Progenitor cell of endocrine pancreas (in vitro differentiated cells): ENCODE measurements at regions not wholly inside any gene's neighbourhood (a gene's known extent, or its start where the extent isn't known, plus 50 kb on each side); places are given as distances from the start of the nearest gene placed in this dataset.

Experiments used
- DNase-seq: peaks from one replicate; pipeline ENCODE4 v3.0.0; 2021; ENCODE audit warnings: low spot score; ENCODE audit not compliant: unreplicated experiment
- H3K27ac Mint-ChIP-seq: 2 replicates; pipeline ENCODE4 v1.8.0; 2021; ENCODE audit warnings: mild to moderate bottlenecking, moderate library complexity, mixed read lengths
- H3K27me3 Mint-ChIP-seq: 2 replicates; pipeline ENCODE4 v1.8.0; 2021; ENCODE audit warnings: mixed read lengths
- H3K36me3 Mint-ChIP-seq: 2 replicates; pipeline ENCODE4 v1.8.0; 2022; ENCODE audit warnings: mixed read lengths; ENCODE audit not compliant: insufficient read depth
- H3K4me1 Mint-ChIP-seq: 2 replicates; pipeline ENCODE4 v1.8.0; 2021; ENCODE audit warnings: low read depth, mixed read lengths
- H3K4me3 Mint-ChIP-seq: 2 replicates; pipeline ENCODE4 v1.8.0; 2021; ENCODE audit warnings: low read depth, mild to moderate bottlenecking, moderate library complexity, mixed read lengths
- H3K9me3 Mint-ChIP-seq: 2 replicates; pipeline ENCODE4 v1.8.0; 2021; ENCODE audit warnings: low read depth, mixed read lengths
- TF ChIP-seq, protein P1 (sequence below): fragments of 200-600 bp; sonication (generic); IDR thresholded peaks from one replicate; pipeline ENCODE4 v1.5.0; 2021; ENCODE audit warnings: antibody characterized with exemption, mild to moderate bottlenecking; ENCODE audit not compliant: unreplicated experiment

DNA sequence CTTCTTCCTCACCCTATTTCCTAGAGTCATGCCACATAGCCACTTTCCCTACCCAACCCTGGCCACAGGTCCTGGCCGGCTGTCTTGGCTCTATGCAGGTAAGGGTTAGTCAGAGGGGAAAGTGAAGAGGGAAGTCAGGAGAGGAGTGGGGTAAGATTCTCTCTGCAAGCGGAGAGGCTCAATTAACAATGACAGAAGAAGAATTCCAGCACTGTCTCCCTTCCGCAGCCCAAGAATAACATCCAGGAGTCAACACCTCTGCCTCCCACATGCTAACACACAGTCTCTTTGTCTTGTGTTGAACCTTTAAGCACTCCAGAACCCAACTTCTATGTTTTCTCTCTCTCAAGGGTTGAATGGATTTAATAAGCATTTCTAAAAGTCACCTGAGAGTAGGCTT, 235.1 kb upstream of the ANKRD55 start:
- Mint-ChIP-seq H3K4me1 (peaks cover 8% of the 10 kb centered on the region), H3K27me3 (peaks cover 38% of the 10 kb centered on the region), H3K9me3 (no peaks in the 10 kb centered on the region), H3K4me3 (no peak overlapping the region), H3K36me3 (no peaks in the 10 kb centered on the region), H3K27ac (no peak overlapping the region)
- TF ChIP-seq, protein P1, sequence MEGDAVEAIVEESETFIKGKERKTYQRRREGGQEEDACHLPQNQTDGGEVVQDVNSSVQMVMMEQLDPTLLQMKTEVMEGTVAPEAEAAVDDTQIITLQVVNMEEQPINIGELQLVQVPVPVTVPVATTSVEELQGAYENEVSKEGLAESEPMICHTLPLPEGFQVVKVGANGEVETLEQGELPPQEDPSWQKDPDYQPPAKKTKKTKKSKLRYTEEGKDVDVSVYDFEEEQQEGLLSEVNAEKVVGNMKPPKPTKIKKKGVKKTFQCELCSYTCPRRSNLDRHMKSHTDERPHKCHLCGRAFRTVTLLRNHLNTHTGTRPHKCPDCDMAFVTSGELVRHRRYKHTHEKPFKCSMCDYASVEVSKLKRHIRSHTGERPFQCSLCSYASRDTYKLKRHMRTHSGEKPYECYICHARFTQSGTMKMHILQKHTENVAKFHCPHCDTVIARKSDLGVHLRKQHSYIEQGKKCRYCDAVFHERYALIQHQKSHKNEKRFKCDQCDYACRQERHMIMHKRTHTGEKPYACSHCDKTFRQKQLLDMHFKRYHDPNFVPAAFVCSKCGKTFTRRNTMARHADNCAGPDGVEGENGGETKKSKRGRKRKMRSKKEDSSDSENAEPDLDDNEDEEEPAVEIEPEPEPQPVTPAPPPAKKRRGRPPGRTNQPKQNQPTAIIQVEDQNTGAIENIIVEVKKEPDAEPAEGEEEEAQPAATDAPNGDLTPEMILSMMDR: no peak
- DNase-seq: no peak

DNA sequence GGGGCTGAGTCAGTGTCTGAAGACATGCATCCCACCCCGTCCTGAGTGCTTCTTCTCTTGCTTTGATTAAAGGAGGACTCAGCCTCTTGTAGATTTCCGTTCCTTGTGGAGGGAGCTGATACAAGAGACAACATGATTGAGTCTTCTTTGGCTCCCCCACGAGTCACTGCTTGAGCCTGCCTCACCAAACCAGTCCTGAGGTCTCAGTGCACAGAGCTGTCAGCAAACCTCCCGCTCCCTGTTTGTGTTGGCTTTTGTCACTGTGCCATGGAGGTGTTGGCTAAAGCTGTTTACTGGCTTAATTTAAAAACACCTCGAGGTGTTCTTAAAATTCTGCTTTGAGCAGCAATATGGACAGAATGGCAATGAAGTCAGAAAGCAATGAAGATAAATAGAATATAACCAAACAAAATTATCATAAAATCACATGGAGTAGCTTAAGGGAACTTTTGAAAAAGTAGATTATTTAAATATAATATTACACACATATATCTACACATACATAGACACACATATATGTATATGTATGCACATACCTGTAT, 234.1 kb upstream of the ANKRD55 start:
- Mint-ChIP-seq H3K4me1 (peaks cover 8% of the 10 kb centered on the region), H3K4me3 (no peak overlapping the region), H3K27ac (no peak overlapping the region), H3K27me3 (peaks cover 38% of the 10 kb centered on the region), H3K36me3 (no peaks in the 10 kb centered on the region), H3K9me3 (no peaks in the 10 kb centered on the region)
- TF ChIP-seq, protein P1: no peak
- no peak for DNase-seq

DNA sequence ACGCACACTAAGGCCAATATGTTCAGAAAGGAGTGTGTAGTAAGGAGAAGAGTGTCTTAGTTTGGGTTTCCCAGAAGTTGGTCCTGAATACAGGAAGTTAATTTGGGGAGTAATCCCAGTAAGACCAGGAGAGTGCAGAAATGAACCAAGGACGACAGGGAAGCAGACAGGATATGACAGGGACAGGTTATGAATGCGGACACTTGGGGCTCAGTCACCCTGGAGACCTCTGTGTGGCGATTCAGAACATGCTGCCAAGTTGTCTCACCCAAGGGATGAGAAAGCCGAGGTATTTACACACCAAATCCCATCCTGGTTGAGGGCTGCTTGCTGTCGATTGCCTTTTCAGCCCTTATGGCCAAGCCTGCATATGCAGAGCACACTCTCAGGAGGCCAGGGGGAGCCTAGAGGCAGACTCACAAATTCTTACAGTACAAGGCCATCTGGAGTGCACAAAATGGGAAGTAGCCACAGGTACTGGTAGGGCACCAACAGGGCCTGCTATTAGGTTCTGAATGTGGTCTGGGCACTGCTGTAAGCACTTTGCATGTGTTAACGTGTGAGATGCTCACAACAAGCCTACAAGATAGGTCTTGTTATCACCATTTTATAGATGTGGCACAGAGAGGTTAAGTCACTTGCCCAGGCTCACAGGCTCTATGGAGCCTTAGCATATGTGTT, 233.1 kb upstream of the ANKRD55 start:
- Mint-ChIP-seq H3K4me3 (no peak overlapping the region), H3K4me1 (peaks cover 4% of the 10 kb centered on the region), H3K36me3 (no peaks in the 10 kb centered on the region), H3K27ac (no peak overlapping the region), H3K9me3 (no peaks in the 10 kb centered on the region), H3K27me3 (peaks cover 35% of the 10 kb centered on the region)
- TF ChIP-seq, protein P1: no peak
- no peak for DNase-seq

DNA sequence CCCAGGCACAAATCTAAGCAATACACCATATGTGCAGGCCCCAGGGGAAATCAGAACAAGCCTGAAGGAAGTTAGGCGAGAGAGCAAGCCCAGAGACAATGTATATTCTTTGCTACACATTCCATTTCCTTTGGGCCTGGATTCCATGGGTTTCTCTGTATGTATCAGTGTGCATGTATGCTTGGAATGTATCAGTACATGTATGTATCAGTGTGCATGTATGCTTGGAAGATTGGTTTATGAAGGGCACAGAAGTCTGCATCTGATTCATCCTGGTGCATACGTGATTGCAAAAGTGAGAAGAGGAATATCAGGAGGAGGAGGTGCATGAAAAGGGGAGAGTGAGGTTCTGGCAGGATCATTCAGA, 232.6 kb upstream of the ANKRD55 start:
- Mint-ChIP-seq H3K27me3 (peaks cover 37% of the 10 kb centered on the region), H3K27ac (no peak overlapping the region)

GRCh38 chr5:56464935-56465768, 232.0 kb upstream of the ANKRD55 start:
- H3K27ac Mint-ChIP-seq: no peak overlapping the region
- DNase-seq: no peak
- peaks cover 12% of the 10 kb centered on the region for H3K4me1 Mint-ChIP-seq
- no peak overlapping the region for H3K4me3 Mint-ChIP-seq
- TF ChIP-seq, protein P1: no peak
- peaks cover 35% of the 10 kb centered on the region for H3K27me3 Mint-ChIP-seq
- H3K9me3 Mint-ChIP-seq: no peaks in the 10 kb centered on the region
- H3K36me3 Mint-ChIP-seq: no peaks in the 10 kb centered on the region

More for the DNA sequence above, 232.6 kb upstream of the ANKRD55 start:
- DNase-seq: no peak
- no peaks in the 10 kb centered on the region for H3K9me3 Mint-ChIP-seq
- H3K36me3 Mint-ChIP-seq: no peaks in the 10 kb centered on the region
- H3K4me3 Mint-ChIP-seq: no peak overlapping the region
- TF ChIP-seq, protein P1: no peak
- H3K4me1 Mint-ChIP-seq: peaks cover 7% of the 10 kb centered on the region
